Astrocyte (in vitro differentiated cells and primary cell): ENCODE measurements at regions not wholly inside any gene's neighbourhood (a gene's known extent, or its start where the extent isn't known, plus 50 kb on each side); places are given as distances from the start of the nearest gene placed in this dataset.

Source experiments
- CTCF ChIP-seq: IDR thresholded peaks from 2 replicates; pipeline ENCODE4 v1.5.1; 2011; ENCODE audit warnings: low read depth, mild to moderate bottlenecking, inconsistent platforms, low read length, moderate library complexity; ENCODE audit not compliant: insufficient read depth
- EZH2 ChIP-seq: IDR thresholded peaks from 2 replicates; pipeline ENCODE4 v1.6.1; 2012; ENCODE audit warnings: mild to moderate bottlenecking, low read length, inconsistent platforms; ENCODE audit not compliant: insufficient read depth

- TF ChIP-seq CTCF (no peak), EZH2 (no peak)
These were observed 170.2 kb upstream of the PMEPA1 start for GRCh38 chr20:57879779-57880570.
